ENCODE measurements at regions not wholly inside any gene's neighbourhood (a gene's known extent, or its start where the extent isn't known, plus 50 kb on each side); places are given as distances from the start of the nearest gene placed in this dataset.

GRCh38 chr12:115611477-115611876 lies 666.0 kb downstream of the MED13L start:
- no peaks in the 10 kb centered on the region for H3K4me1 Mint-ChIP-seq (ENCODE audit: low read depth)
- H3K27me3 Mint-ChIP-seq (ENCODE audit: insufficient read depth): peaks cover 25% of the 10 kb centered on the region
- H3K27ac Mint-ChIP-seq: no peak overlapping the region
- H3K4me3 Mint-ChIP-seq: no peak overlapping the region
- peaks cover 3% of the 10 kb centered on the region; the same call in 1 of the 2 replicates for H3K9me3 Mint-ChIP-seq
- TF ChIP-seq CTCF (IDR thresholded peaks at IDR 0.05): no peak
- H3K36me3 Mint-ChIP-seq (ENCODE audit: low read depth): peaks cover 5% of the 10 kb centered on the region; the same call in 1 of the 2 replicates
- no peak for DNase-seq

- peaks cover 5% of the 10 kb centered on the region; the same call in 1 of the 2 replicates for H3K36me3 Mint-ChIP-seq (ENCODE audit: low read depth)
- peaks cover 3% of the 10 kb centered on the region; the same call in 1 of the 2 replicates for H3K9me3 Mint-ChIP-seq
- H3K27ac Mint-ChIP-seq: no peak overlapping the region
- H3K4me3 Mint-ChIP-seq: no peak overlapping the region
- no peaks in the 10 kb centered on the region for H3K4me1 Mint-ChIP-seq (ENCODE audit: low read depth)
- DNase-seq: no peak
- TF ChIP-seq CTCF (IDR thresholded peaks at IDR 0.05): no peak
- peaks cover 30% of the 10 kb centered on the region for H3K27me3 Mint-ChIP-seq (ENCODE audit: insufficient read depth)
Measured at GRCh38 chr12:115609347-115609746, 668.1 kb downstream of the MED13L start.

- no peaks in the 10 kb centered on the region for H3K36me3 Mint-ChIP-seq (ENCODE audit: low read depth)
- DNase-seq: no peak
- H3K4me1 Mint-ChIP-seq (ENCODE audit: low read depth): no peaks in the 10 kb centered on the region
- TF ChIP-seq CTCF (IDR thresholded peaks at IDR 0.05): no peak
- no peak overlapping the region for H3K4me3 Mint-ChIP-seq
- no peaks in the 10 kb centered on the region for H3K9me3 Mint-ChIP-seq
- no peak overlapping the region for H3K27ac Mint-ChIP-seq
- peaks cover 13% of the 10 kb centered on the region for H3K27me3 Mint-ChIP-seq (ENCODE audit: insufficient read depth)
Measured at GRCh38 chr12:115606040-115606439, 671.5 kb downstream of the MED13L start.

GRCh38 chr12:115598871-115599811 lies 678.4 kb downstream of the MED13L start:
- Mint-ChIP-seq H3K27ac (no peak overlapping the region), H3K4me1 (ENCODE audit: low read depth) (peaks cover 19% of the 10 kb centered on the region), H3K9me3 (peaks cover 5% of the 10 kb centered on the region), H3K4me3 (no peak overlapping the region), H3K36me3 (ENCODE audit: low read depth) (peaks cover 5% of the 10 kb centered on the region), H3K27me3 (ENCODE audit: insufficient read depth) (peaks cover 18% of the 10 kb centered on the region)
- DNase-seq: no peak
- TF ChIP-seq CTCF (IDR thresholded peaks at IDR 0.05): no peak

GRCh38 chr12:115597157-115597712 lies 680.3 kb downstream of the MED13L start:
- Mint-ChIP-seq H3K4me3 (no peak overlapping the region), H3K27ac (no peak overlapping the region), H3K27me3 (ENCODE audit: insufficient read depth) (peaks cover 20% of the 10 kb centered on the region), H3K4me1 (ENCODE audit: low read depth) (peaks cover 19% of the 10 kb centered on the region), H3K36me3 (ENCODE audit: low read depth) (peaks cover 5% of the 10 kb centered on the region), H3K9me3 (peaks cover 5% of the 10 kb centered on the region)
- no peak for TF ChIP-seq CTCF (IDR thresholded peaks at IDR 0.05)
- DNase-seq: peak; percentile 78
